HG03460 (cell line): ENCODE measurements at regions not wholly inside any gene's neighbourhood (a gene's known extent, or its start where the extent isn't known, plus 50 kb on each side); places are given as distances from the start of the nearest gene placed in this dataset.

ENCODE experiments used
- ATAC-seq: cut with Tn5 transposase; IDR thresholded peaks from one replicate; pipeline ENCODE4 v1.9.1; 2021; ENCODE audit not compliant: unreplicated experiment

DNA sequence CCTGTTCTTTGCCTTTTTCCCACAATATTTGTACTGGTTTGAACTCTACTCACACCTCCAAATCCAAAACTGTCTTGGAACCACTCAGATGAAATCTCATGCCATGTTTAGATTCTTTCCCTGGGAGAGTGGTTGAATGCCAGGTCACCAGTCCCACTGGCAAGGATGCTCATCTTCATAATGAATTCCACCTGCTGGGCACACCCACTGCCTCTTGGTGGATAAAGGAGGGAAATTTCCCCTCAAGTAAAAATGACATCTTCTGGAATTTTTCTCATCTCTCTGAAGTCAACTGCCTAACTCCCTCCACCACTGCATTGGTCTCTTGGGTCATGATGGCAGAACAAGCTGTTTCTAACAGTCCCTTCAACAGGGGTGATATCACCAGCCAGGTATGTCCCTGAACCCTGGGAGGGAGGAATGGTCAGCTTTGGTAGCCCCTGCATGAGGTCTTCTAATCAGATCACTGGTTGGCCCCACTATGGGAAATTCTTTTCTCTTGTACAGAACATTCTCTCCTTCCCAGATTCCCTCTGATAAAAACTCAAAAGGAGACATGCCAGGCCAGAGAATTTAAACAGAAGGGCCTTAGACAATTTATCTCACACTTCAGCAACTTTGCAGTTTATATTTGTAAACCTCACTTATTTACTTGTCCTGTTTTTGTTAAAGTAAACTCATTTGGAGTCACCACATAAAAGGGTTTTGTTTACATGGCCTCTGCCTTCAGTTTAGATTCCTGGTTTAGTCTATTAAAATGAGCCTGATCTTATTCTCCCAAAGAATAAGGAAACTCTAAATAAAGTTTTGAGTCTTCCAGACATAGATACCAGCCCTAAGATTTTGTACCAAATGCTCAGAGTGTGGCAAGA, 143.4 kb downstream of the WNT5A start:
- ATAC-seq: no peak

DNA sequence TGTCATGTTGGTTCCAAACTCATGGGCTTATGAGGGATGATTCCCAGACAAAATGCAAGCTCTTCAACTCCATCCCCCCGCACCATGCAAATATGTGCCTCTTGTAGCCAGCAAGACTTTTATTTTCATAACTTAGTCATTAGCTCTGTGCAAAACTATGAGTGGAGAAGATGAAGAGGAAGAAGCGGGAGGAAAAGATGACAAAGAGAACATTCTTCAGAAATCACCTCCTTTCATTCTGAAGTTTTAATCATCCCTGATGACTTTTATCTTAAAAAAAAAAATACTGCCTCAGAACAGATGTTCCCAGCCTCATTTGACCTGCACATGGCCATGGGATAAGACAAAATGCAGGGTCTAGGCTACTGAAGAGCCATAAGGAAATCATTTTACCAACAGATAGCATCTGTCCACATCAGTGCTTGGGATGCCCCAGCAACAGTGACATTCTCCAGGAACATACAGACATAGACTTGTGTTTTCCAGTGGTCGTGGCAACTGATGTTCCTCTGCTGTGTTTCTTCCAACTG, 145.5 kb downstream of the WNT5A start:
- ATAC-seq: no peak

DNA sequence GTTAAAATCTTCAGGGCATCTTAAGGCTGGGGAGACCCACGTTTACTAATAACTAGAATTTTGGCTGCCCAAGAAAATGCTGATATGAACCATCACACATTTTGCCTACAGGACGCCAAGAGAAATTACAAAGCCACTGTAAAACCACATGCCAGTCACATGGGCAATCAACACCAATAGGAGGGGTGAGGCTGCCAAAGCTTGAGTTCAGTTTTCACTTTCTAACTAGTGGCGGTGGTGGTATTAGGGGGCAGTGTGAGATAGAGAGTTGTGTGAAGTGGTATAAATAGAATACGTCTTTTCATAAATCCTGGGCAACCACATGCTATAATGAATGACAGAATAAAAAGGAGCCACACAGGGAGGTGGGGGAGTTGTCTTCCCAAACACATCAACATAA, 147.3 kb downstream of the WNT5A start:
- no peak for ATAC-seq

DNA sequence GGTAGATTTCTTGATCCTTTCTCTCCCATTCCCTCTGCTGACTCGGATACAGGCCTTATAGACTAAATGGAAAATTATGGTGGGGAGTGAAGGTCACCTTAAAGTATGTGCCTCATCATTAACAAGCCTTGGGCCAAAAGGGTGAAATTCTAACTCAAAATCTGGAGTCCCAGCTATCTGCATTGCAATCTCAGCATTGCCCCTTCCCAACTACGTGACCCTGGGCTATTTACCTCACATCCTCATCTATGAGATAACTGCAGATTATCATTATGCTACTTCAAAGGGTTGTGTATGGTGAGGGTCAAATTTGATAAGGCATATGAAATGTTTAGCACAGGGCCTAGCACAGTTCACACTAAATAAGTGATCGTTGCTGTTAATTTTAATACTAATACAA, 147.7 kb downstream of the WNT5A start:
- ATAC-seq: no peak

DNA sequence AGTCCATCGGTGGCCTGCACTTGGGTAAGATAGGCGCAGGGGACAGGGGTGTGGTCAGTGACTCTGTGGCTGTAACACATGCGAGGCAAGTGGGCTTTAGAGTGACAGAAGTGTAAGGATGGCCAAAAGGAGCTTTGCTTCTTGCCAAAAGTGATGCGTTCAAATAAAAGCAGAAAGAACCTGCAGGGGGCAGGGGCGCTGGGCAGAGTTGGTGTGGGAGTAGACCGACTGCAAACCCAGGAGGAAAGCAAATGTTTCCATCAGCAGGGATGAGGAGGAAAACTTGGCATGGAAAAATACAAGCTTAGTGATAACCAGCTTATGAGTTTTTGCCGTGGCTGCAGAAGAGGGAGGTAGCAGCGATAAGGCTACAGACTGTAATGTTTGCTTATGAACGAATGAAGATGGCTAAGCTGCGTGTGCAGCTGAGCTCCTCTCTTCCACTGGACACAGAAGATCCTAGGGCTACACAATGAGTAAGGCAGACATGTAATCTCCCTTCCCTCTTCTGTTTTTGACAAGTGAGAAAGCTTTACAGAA, 149.4 kb downstream of the WNT5A start:
- no peak for ATAC-seq

- ATAC-seq: no peak
Observed at GRCh38 chr3:55333923-55334322, 153.2 kb downstream of the WNT5A start.

DNA sequence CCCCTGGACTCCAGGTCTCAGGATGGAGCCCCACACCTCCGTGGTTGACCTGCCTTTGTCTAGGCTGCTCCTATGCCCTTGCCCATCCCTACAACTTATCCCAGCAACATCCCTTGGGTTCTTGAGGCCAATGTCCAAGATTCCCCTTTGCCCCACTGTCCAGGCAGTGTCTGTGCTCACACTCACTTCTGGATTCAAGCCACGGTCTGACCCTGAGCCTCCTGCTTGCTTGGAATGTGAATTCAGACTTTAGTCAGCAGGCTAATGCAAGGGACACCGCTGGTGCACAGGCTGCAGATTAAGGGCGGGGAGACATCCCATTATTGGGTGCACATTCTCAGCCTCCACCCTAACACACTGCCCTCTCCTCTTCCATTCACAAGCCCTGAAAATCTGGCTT, 154.1 kb downstream of the WNT5A start:
- no peak for ATAC-seq

DNA sequence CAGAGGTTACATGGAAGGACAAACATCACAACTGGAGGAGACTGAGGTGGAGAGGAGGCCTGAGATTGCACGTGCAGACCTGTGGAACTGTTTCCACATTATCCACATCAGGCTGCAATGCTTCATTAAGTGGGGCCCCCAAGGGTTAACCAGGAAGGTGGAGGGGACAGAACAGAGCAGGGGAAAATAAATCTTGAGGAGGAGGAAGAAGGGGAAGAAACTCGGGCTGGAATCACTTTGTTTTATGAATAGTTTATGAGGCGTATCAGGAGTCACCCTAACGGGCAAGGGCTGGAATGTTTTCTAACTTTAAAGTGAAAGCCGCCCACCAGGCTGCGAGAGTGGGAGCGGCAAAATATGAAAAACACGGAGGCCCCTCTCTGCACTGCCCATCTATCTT, 154.9 kb downstream of the WNT5A start:
- no peak for ATAC-seq

DNA sequence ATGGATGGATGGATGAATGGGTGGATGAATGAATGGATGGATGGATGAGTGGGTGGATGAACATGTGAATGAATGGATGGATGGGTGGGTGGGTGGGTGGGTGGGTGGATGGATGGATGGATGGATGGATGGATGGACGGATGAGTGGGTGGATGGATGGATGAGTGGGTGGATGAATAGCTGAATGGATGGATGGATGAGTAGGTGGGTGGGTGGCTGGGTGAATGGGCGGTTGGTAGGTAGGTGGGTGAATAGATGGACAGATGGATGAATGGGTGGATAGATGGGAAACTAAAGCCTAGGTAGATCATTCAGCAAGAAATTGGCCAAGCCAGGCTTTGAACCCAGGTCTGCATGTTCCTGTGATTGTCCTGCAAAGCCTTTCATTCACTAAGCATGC, 155.6 kb downstream of the WNT5A start:
- no peak for ATAC-seq

GRCh38 chr3:55330756-55331155, 156.3 kb downstream of the WNT5A start:
- no peak for ATAC-seq

DNA sequence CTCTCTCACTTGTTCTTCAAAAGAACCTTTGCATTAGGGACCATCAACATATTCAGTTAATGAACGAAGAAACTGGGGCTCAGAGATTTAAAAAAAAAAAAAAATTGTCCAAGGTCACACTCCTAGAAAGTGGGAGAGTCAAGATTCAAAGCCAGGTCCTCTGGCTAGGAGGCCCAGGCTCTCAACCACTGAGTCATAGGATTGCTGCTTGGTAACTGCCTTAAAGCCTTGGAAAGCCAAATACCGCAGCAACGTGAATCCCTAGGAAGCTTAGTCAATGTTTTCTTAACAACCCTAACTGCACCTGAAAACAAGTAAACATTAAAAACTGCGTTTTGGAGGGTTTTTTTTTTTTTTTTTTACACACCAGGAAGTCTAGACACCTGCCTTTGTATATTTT, 156.8 kb downstream of the WNT5A start:
- ATAC-seq: no peak

- no peak for ATAC-seq
Observed at GRCh38 chr3:55329849-55330248, 157.3 kb downstream of the WNT5A start.

GRCh38 chr3:55327131-55327920, 159.8 kb downstream of the WNT5A start:
- ATAC-seq: no peak

DNA sequence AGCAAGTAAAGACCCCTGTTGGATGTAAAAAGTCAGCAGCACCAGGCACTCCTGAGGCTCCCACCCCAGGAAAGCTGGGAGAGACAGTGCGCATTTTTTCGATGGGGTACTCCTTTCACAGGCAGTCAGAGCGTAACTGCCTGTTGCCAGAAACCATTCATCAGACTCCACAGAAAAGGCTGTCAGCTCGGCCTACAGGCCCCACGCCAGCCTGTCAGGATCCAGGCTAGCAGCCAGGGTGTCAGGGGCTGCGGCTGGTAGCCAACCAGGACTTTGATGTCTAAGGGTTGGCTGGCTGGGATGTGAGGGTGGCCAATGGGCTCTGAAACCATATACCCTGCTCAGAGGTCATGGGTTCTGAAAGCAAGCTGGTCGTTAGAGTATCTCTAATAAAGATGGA, 164.5 kb downstream of the WNT5A start:
- no peak for ATAC-seq

DNA sequence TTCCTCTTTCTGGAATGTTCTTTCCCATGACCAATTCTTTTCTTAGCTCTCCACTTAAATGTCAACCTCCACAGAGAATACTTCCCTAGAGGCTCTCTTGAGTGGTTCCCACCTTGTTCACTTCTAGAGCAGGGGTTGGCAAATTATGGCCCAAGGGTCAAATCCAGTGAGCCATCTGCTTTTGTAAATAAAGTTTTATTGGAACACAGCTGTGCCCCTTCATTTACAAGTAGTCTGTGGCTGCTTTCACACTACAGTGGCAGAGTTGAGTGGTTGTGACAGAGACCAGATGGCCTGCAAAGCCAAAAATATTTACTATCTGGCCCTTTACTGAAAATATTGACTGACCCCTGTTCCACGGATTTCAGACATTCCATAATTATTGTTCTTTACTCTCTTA, 166.2 kb downstream of the WNT5A start:
- no peak for ATAC-seq

DNA sequence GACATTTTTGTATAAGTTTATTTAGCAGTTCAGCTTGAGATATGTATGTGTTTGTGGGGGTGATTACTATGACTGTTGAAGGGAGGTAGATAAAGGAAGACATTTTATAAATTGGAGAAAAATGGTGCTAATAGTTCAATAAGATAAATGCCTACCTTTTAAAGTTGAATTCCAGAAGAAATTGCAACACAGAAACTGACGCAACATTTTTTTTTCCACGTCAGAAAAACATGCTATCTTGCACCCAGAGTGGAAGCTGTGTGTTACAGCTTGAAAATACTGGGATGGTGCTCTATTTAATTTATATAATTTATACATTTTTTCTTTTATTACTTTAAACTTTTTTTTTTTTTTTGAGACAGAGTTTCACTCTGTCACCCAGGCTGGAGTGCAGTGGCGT, 171.7 kb downstream of the WNT5A start:
- no peak for ATAC-seq

DNA sequence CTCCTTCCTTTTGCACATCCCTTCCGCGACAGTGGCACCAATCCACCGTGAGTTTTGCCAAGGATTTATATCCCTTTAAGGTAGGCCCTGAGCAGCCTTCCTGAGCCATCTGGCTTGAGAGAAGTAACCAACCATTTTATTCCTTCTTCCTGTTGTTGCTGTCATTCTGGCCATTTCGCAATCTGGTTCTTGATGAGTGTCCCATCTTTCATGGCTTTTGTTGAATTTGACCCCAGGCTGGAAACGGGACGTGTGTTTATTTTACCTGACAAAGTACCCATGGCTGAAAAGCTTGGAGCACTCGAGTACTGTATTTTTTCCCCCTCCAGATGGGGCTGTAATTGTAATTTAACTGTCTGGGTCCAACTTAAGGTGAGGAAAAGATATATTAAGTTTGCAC, 173.4 kb downstream of the WNT5A start:
- no peak for ATAC-seq

DNA sequence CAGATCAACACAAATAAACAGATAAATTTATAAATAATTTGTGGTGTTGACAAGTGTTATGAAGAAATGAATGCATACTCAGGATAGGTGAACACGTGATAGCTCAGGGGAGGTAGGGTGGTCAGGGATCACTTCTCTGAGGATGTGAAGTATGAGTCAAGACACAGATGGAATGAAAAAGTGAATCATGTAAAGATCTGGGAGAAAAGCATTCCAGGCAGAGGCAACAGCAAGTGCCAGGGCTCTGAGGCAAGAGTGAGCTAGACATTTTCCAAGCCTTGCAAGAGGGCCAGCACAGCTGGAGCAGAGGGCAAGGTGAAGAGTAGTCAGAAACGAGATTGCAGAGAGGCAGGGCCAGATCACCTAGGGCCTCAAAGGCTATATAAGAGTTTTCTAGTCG, 177.8 kb downstream of the WNT5A start:
- ATAC-seq: no peak

- no peak for ATAC-seq
Observed at GRCh38 chr3:55307622-55308021, 179.5 kb downstream of the WNT5A start.

- no peak for ATAC-seq
Observed at GRCh38 chr3:55305696-55306485, 181.2 kb downstream of the WNT5A start.

DNA sequence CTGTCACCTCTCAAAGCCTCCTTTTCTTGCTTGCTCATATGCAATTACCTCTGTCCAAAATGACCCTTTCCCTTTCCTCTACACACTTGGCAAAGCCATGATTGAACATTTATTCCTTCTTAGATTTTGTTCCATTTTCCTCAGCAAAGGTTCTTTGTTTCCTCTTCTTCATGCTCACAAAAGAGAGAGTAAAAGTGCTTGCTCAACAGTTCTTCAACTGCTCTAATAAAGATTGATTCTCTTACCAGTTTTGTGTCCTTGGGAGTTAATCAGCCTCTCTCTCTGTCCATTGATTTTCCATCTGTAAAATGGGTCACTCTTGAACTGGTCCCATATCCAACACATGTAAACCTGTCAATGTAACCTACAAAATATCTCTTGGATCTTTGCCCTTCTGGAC, 186.4 kb downstream of the WNT5A start:
- ATAC-seq: no peak
